Stimulated activated CD4-positive, alpha-beta T cell treated with anti-CD3 and anti-CD28 coated beads, Interleukin-15, amount 100 ng/mL, for 24 hours (primary cell): ENCODE measurements at regions not wholly inside any gene's neighbourhood (a gene's known extent, or its start where the extent isn't known, plus 50 kb on each side); places are given as distances from the start of the nearest gene placed in this dataset.

ENCODE experiments used
- DNase-seq: peaks from one replicate; pipeline ENCODE4 v3.0.0-alpha.2; 2020

DNA sequence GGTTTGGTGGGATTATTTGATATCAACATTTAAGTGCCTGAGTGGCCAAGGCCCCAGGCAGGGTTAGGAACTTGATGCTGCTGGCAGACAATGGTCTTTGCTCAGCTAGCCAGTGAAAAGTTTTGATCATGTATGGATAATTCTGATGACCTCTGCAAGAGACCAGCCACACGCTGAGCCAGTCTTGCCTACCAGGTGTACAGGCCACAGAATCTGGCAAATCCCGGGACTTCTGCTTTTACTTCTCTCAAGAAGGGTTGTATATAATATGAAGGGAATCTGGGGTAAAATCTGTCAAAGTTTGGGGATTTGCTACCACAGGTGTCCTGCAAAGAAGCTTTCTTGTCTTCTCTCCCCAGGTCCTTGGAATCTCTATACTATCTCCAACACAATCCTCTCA lies 331.4 kb upstream of the GOLIM4 start:
- DNase-seq: no peak

DNA sequence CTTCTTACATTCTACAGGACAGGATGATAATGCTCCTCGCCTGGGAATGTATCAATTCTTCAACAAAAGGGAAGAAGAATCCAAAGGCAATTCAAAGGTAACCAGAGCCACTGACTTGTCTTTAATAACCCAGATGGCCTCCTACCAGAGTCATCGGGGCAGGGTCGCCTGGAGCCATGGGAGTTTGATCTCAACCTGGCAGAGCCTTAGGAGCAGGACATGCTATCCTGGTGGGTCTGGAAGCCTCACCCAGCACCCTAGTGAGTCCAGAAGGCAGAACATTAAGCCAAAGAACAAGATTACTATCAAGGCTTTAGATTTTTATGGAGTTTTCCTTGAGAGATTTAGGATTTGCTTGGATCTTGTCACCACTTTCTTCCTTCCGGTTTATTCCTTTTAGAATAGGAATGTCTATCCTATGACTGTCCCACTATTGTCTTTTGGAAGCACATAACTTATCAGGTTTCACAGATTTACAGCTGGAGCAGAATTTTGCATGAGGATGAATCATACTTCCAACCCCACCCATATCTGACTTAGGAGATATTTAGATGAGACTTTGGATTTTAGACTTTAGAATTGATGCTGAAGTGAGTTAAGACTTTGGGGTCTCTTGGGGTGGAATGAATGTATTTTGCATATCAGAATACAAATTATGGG lies 330.3 kb upstream of the GOLIM4 start:
- no peak for DNase-seq

DNA sequence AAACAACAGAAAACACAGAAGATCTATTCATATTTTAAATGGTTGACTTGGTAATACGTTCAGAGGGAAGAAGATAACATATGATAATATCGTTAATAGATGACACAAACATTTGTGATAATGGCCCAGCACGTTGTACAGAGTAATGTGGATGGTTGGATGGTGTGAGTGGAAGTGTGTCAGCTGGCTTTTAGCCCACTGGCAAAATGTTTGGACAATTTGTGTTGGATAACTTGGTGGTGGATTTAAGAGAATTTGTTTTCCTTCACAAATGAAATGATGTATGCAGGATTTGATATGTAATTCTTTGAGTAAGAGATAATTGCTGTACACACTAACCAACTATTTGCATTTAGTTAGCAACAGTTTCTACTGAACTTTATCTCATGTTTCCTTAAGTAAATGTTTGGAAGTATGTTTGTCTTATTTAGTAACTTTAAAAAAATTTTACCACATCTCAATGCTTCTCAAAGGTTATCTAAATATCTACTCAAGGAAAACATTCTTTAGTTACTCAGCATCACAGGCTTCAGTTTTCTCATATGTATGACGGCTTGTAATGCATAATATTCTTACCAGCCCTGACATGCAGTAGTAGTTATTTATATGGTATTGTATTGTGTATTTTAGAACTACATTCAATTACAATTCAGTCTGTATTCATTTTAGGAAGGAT lies 328.5 kb upstream of the GOLIM4 start:
- no peak for DNase-seq

DNA sequence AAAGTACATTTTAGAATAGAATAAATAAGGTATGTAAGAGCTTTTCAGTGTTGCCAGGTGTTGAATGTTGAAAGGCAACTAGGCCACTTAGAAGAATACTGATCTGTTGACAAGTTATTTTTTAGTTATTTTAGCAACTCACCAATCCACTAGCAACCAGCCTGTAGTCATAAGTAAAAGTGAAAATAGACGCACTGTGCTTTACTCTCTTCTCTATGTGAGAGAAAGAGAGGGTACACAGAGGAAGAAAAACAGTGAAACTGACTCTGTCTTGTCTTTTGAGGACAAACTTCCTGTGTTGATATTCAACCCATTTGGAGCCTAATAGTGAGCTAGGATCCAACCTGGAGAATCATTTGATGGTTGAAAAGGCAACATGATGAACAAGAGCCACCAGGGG lies 327.1 kb upstream of the GOLIM4 start:
- no peak for DNase-seq

DNA sequence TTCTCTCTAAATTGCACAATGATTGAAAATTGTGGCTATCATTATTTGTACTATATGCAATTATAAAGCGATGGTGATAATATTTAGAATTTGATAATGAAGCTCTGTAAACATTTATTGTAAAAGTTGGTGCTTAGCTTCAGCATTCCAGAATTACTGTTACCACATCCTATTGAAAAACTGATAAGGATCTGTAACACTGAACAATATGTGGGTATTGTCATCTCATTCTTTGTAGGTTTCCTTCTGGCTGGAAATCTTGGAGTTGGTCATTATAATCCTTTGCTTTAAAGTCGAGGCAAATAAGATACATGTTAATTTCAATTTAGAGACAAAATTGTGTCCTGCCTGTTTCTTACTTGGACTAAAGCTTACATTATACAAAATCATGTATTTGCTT lies 323.4 kb upstream of the GOLIM4 start:
- DNase-seq: no peak

DNA sequence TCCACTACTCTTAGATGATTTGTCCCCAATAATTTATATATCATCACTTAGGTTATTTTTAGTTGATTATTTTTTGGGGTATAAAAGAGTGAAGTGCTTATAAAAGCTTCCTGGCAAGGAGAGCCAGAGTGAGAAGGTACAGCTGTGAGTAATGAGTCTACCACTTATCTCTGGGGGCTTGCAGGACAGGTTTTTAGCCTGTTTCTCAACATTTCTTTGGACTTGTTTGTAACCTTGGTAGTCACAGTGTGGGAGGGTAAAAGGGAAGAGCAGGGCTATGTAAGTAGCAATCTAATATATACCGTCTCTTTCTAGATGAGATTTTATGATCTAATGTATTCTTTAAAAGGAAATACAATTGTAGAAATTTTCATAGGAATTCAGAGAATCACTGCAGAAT lies 321.3 kb upstream of the GOLIM4 start:
- DNase-seq: no peak

DNA sequence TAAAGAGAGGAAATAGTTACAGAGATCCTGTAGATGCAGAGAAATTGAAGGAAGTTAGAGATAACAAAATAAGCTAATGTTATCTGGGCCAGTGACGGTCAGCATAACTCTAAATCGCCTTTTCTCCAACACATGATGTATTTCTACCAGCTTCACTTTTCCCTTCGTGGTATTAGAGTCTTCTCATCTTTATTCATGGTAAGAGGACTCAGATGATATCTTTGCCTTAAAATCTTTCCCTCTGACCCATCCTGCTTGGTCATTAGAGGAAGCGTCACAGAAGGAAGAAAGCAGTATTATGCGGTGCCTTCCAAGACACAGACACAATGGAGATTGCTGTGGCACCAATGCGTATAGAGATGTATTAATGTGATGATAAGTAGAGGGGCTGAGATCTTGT lies 320.7 kb upstream of the GOLIM4 start:
- no peak for DNase-seq

DNA sequence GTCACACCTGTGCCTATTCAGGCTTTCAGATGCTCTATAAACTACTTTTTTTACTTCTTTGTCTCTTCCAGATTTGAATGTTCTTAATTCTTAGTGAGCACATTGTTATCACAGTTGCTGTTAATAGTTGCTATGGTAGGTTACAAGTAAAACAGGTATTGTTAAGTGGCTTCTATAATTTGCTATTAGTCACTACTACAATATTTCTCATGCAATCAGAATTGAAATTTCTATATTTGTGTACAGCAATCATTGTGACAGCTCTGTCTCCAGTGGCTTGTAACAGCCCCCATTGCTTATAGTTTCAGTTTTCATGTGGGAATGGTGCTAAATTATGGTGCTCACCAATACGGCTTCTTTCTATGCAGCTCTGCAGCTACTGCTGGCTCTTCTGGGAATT lies 318.4 kb upstream of the GOLIM4 start:
- no peak for DNase-seq

DNA sequence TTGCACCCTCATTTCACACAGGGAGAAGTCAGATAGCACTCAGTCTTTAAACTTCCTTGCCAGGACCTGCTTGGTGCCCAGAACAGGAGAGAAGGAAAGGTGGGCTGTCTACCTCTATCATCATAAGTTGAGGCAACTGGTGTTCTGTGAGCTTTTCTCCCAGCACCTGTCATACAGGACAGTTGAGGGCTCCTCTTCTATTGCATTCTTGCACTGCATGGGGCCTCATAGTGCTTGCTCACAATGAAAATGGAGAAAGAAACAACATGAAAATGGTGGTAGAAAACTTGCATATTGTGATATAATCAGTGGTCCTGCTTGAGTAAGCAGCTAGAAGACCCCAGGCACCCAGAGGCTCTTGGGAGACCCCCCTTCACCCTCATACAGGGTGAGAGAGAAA lies 311.7 kb upstream of the GOLIM4 start:
- no peak for DNase-seq

DNA sequence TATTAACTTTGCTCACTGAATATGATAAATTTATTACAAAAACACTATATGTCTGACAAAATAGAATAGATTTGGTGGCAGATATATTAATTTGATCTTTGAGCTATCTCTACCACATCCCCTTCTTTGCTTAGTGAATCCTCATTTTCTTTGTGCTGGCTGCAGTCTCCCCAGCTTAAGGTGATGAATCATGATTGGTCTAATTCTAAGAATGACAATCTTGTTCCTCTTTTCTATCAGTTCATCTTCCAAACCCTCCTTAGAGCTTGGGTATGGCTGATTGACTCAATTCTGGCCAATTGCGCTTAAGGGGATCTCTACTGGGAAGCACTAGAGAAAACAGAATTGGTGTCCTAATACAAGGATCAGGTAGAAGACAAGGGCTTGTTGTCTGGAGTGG lies 309.6 kb upstream of the GOLIM4 start:
- DNase-seq: no peak

DNA sequence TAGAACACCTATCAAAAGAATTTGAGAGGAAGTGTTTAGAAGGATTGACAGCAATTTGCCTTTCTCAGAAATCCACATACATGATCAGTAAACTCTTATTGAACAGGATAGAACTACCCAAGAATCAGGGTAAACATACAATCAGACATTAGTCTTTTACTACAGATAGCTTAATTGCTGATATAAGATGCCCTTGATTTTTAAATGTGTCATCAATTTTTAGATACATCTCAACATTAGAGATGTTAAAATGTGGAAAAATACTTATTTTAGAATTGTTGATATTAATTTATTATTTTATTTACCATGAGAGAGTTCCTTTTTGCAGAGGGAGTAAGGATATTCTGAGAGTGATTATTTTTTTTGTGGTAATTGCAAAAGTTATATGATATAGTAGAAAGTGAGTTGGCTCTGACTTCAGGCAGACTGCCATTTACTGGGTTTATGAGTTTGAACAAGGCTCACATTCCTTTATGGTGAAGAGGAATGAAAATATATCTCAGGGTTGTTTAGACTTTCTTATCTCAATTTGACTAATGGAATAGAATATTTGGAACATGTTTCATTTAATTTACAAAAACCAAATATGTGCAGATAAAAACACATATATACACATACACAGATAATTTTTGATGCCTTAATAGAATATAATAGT lies 302.8 kb upstream of the GOLIM4 start:
- DNase-seq: no peak

DNA sequence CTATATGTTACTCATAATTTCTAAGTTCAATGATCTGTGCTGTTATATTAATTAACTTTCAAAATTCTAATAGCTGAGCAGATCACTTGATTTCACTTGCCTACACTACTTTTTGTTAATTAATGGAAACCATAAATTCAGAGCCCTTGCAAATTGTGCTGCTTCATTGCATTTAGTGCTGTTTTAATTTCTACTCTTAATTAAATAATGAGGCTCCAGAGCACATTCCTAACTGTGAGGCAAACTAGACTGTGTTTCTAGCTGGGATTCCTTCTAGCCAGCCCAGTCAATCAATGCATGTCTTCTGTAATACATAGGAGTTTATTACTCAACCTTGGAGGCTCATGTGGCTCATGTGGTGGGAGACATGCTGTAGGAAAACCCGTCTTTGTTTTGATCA lies 301.1 kb upstream of the GOLIM4 start:
- DNase-seq: no peak

DNA sequence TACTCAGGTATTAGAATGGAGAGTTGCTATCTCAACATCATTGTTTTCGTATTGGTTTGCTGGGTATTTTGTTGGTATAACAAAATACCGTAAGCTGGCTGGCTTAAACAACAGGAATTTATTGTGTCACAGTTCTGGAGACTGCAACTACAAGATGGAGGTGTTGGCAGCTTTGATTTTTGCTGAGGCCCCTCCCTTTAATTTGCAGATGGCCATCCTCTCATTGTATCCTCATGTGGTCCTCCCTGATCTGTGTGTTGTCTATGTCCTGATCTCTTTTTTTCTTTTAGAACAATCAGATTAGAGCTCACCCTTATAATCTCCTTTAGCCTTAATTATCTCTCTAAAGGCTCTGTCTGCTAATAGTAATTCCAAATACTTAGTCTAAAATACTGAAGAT lies 299.8 kb upstream of the GOLIM4 start:
- DNase-seq: no peak

DNA sequence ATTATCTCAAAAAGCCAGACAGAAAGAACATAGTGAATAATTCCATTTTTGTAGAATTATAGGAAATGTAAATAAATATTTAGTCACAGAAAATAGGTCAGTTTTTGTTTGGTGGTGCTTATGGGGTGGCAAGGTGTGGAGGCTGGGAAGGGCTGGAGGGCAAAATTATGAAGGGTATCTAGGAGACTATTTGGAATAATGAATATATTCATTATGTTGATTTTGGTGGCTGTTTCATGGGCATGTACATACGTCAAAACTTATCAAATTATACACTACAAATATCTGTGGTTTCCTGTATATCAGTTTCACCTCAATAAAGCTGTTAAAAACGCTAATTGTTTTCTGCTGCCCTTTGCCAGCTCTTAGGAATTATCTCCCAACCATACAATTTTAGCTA lies 298.7 kb upstream of the GOLIM4 start:
- no peak for DNase-seq

DNA sequence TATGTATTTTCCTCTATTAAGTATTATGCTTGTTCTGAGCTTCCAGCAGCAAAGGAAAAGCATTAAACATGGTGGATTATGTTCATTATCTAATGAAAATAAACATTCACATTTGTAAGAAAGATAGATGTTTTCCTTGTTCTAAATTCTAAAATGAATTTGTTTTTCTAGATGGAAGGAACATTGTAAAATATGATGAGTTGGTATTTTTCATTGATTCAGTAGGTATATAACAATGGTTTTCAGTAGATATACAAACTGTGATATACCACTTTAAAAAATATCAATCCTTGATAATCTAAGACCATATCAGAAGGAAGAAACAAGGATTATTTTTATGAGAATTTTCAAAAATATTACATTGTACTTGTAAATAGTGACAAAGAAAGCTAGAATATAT lies 290.6 kb upstream of the GOLIM4 start:
- DNase-seq: no peak

DNA sequence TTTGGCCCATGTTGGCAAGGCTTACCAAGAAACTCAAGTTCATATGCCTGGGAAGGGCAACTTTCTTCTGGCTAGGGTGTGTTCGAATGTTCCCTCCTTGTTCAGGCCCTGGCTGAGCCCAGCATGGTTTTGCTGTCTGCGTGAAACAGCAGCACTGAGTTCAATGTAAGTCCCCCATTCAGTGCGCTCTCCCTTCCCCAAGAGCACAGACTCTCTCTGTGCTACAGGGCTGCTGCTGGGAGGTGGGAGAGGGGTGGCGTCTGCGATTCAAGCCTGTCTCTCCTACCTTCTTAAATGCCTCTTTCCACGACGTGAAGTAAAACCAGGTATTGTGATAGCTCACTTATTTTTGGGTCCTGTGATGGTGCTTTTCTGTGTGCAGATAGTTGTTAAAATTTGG lies 289.3 kb upstream of the GOLIM4 start:
- no peak for DNase-seq

DNA sequence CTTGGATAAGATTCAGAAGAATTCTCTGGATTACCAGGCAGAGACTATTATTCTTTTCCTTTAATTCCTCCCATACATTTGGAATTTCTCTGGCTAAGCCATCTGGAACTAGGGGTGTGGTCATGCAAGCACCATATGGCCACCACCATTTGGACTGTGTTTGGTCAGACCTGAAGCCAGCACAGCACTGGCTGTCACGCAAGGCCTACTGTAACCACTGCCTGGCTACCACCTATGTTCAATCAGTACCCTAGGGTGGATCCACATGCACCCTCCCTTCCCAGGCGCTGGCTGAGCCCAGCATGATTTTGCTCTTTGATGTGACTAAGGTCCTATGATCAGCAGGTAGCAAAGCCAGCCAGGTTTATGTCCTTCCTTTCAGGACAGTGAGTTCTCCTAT lies 287.8 kb upstream of the GOLIM4 start:
- DNase-seq: no peak

DNA sequence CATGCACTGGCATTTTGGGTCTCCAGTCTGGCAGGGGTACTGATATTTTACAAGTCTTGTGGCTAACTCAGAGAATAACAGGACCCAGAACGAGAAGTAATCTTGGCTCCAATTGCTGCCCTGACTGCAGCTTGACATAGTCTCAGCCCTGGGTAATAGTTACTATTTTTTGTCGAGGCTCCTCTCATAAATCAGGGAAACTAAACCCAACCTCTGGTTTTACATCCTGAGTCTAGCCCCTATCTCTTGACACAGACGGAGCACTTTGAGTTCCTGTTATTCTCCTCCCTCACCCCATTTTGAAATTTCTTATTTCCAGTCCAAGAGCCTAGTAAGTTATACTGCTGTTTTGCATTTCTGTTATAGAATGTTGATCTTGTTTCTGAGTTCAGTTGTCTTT lies 276.1 kb upstream of the GOLIM4 start:
- no peak for DNase-seq

DNA sequence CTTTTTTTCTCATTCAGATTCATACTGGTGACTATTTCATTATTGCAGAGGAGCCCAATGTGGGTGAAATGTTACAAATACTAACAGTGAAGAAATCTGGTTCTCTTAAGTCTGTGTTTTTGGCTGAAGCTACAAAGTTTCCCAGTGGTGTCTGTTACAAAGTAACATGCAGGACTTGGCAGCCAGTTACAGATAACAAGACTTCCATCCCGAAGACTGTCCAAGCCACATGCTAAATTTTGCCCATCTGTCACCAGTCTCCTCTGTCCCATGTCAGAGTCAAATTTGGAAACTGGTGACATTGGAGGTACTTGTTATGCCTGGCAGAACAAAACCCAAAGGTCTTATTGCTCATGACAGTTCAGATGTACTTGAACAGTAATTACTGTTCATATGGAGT lies 269.2 kb upstream of the GOLIM4 start:
- DNase-seq: no peak

DNA sequence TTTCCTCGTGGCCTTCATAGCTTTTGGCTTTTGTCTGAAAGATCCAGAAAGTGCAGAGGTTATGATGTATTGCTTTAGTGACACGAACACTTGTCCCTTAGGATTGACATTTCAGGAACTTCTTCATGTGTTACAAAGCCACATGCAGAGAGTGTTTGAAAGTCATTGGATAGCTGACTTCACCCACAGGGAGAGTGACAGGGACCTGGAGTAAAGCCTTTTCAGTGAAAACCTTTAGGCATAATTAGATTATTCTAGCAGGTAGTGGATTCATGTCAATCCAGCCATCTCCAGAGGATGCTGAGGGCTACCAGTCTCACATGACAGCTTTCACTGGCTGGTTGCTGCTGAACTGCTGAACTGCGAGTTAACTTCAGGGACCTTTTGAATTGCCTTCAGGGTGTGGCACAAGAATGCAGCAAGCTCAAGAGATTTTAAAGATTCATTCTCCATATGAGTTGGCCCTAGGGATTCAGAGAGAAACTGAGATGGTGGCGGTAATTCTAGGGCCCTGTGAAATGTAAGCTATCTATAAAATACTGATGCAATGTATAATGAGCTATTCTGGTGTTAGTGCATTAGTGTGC lies 267.0 kb upstream of the GOLIM4 start:
- no peak for DNase-seq

DNA sequence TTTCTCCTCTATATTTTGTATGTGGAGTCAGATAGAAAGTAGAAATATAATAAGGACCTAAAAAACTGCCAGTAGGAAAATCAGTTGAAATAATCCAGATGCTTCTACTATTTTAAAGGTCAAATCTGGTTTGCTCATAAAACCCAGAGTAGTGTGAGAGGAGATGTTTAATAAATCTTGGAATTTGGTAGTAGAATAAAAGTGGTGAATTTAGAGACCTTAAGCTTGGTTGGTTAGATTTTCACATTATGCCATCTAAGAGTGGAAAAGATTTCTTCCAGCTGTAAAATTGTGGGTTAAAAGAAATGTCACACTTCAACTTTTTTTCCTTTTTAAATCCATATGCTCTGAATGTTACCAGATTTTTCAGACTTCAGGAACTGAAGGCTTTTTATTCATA lies 266.4 kb upstream of the GOLIM4 start:
- no peak for DNase-seq

DNA sequence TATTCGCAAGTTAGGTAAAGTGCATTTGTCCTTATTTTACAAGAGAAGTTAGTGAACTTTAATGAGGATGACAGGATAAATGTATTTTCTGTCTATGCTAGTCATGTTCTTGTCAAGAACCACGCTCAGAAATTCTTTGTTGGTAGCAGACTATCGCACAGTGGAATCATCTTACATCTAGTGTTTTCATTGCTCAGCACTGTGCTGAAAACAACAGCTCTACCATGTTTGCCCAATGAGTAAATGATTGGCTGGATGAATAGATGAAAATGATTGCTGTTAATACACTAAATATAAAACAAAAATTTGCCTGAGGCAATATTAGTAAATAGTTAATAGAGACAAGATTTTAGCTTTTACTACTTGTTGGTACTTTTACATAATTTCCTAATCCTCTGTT lies 265.3 kb upstream of the GOLIM4 start:
- no peak for DNase-seq

DNA sequence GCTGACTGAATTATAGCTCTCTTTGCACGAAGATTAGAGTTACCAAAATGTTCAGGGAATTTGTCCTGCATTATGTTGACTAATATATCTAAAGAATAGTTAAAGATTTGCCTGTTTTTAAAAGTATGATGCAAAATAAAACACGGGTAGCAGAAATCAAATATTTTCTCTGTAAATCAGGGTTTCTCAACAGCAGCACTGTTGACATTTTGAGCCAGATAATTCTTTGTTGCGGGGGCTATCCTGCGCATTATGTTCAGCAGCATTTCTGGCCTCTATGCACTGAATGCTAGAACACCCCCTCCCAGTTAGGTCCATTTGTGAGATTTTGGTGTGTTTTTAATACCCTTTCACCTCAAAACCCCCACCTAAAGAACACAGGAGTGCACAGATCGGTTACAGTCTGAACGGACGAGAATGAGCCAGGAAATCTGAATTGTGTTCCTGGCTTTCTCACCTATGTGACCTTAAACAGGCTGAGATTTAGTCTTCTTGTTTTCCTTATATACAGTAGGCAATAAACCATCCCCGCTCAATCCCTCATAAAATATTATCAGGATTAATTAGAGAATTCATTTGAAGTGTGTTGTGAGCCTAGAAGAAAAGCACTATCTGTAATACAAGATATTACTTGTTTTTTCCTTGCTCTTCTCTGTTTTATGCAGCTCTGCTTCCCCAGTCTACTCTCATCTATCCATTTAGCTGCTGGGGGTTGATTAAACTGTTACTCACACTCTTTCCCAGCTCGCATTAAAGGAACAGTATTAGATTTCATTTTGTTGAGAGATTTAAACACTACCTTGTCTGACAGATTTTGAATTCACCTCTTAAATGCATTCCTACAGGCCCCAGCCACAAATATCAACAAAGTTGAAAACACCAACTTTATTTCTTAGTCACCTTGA lies 247.5 kb upstream of the GOLIM4 start:
- DNase-seq: no peak
